Lower lobe of right lung (tissue), 2 donors: ENCODE measurements at regions not wholly inside any gene's neighbourhood (a gene's known extent, or its start where the extent isn't known, plus 50 kb on each side); places are given as distances from the start of the nearest gene placed in this dataset.
A peak's percentile ranks its signal among the peaks of the same experiment; 100 is the strongest.

Source experiments
- ATAC-seq, 2 donors: fragments of 200-7000 bp; cut with Tn5 transposase; one replicate each; pipeline ENCODE4 v1.9.1; 2020 to 2022; ENCODE audit warnings: mild to moderate bottlenecking in 2 of 2, moderate library complexity in 2 of 2
- DNase-seq: peaks from one replicate; pipeline ENCODE4 v3.0.0-alpha.2; 2020
- H3K27ac ChIP-seq: fragments of 200-600 bp; one replicate; pipeline ENCODE4 v1.8.0; 2022
- H3K27me3 ChIP-seq: fragments of 200-600 bp; one replicate; pipeline ENCODE4 v1.8.0; 2022; ENCODE audit warnings: low read depth
- H3K36me3 ChIP-seq: fragments of 200-600 bp; one replicate; pipeline ENCODE4 v1.8.0; 2022; ENCODE audit warnings: mild to moderate bottlenecking
- H3K4me1 ChIP-seq: fragments of 200-600 bp; one replicate; pipeline ENCODE4 v1.8.0; 2022
- H3K4me3 ChIP-seq: fragments of 200-600 bp; one replicate; pipeline ENCODE4 v1.8.0; 2022; ENCODE audit warnings: mild to moderate bottlenecking
- H3K9me3 ChIP-seq: fragments of 200-600 bp; one replicate; pipeline ENCODE4 v1.8.0; 2022
- intact Hi-C: fragments of 100-400 bp; cut with DNase I; formaldehyde crosslinking; loops from one replicate; pipeline ENCODE4 v1.11.0; 2022
- TF ChIP-seq, protein P1 (sequence below): fragments of 200-600 bp; IDR thresholded peaks from one replicate; pipeline ENCODE4 v1.8.0; 2022; ENCODE audit warnings: antibody characterized with exemption, mild to moderate bottlenecking
- donor health status: DM: no; HTN: yes; CAD: no; lungs with severe emphysema.

DNA sequence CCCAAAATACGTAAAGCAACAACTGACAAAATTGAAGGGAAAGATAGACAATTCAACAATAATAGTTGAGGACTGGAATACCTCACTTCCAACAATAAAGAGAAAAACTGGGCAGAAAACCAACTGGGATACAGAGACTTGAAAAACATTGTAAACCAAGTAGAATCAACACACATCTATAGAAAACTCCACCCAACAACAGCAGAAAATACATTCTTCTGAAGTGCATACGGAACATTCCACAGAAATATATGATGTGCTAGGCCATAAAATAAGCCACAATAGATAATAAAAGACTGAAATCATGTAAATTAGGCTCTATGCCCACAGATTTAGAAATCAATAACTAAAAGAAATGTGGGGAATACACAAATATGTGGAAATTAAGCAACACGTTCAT, 98.4 kb upstream of the THBS1 start:
- intact Hi-C loops, result no loop called here
- no peaks in the 10 kb centered on the region for H3K36me3 ChIP-seq
- no peaks in the 10 kb centered on the region for H3K9me3 ChIP-seq
- H3K4me1 ChIP-seq, result no peaks in the 10 kb centered on the region
- H3K27ac ChIP-seq, result no peak overlapping the region
- no peak overlapping the region for H3K4me3 ChIP-seq
- no peak for DNase-seq
- ATAC-seq, result no peak
- TF ChIP-seq, protein P1, sequence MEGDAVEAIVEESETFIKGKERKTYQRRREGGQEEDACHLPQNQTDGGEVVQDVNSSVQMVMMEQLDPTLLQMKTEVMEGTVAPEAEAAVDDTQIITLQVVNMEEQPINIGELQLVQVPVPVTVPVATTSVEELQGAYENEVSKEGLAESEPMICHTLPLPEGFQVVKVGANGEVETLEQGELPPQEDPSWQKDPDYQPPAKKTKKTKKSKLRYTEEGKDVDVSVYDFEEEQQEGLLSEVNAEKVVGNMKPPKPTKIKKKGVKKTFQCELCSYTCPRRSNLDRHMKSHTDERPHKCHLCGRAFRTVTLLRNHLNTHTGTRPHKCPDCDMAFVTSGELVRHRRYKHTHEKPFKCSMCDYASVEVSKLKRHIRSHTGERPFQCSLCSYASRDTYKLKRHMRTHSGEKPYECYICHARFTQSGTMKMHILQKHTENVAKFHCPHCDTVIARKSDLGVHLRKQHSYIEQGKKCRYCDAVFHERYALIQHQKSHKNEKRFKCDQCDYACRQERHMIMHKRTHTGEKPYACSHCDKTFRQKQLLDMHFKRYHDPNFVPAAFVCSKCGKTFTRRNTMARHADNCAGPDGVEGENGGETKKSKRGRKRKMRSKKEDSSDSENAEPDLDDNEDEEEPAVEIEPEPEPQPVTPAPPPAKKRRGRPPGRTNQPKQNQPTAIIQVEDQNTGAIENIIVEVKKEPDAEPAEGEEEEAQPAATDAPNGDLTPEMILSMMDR, result no peak
- no peaks in the 10 kb centered on the region for H3K27me3 ChIP-seq

DNA sequence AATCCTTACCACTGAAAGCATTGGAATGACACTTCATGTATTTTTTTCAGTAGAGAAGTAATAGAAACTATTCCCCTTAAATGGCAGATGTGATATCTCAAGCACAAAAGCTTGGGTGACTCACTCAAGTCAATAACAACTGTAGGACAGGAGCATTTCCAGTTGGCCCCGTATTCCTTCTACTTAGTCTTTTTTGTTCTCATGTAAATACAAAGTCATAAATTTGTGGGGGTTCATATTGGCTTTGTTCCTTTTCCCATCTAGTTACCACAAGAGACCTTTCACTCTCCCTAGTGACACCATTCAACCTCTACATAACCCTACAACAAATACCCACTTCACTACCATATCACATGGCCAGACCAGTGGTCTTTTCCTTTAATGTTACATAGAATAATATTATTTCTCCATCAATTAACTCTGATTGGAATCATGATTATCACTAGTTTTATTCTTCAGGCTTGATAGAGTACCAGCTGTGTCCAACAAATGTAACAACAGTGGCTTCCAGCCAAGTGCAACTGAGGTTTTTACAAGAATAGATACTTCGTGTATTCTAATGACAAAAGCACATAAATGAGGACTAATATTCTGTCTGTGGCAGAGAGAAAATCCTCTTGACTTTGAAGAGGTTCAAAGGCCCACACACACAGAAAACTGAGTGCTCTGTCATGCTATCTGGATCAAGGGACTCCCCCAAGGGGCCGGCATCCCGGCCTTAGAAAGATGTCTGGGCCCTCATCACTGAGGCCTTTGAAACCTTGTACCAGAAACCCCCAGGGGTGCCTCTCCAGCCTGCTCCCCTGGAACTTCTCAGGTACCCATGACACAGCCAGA, 94.0 kb upstream of the THBS1 start:
- no peak for DNase-seq
- peak in 1 of 2 donors; percentile 24 for ATAC-seq
- Histone ChIP-seq H3K36me3 (no peaks in the 10 kb centered on the region), H3K4me3 (no peak overlapping the region), H3K27me3 (no peaks in the 10 kb centered on the region), H3K9me3 (no peaks in the 10 kb centered on the region), H3K4me1 (no peaks in the 10 kb centered on the region), H3K27ac (no peak overlapping the region)
- intact Hi-C loops, result no loop called here
- TF ChIP-seq, protein P1, result no peak

DNA sequence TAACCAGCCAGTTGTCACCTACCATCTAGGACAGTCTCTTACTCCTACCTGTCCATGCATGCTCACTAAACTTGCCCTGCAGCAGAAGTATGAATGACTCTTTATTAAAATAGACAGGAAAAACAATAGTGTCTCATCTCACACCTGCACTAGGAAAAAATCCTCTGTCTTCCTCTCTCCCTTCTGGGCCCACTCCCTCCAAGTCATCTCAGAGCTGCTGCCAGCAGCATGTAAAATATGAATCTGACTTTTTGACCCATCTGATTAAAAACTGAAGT, 93.5 kb upstream of the THBS1 start:
- Histone ChIP-seq H3K9me3 (no peaks in the 10 kb centered on the region), H3K4me3 (no peak overlapping the region), H3K4me1 (no peaks in the 10 kb centered on the region), H3K27me3 (no peaks in the 10 kb centered on the region), H3K27ac (no peak overlapping the region), H3K36me3 (no peaks in the 10 kb centered on the region)
- no peak for ATAC-seq
- TF ChIP-seq, protein P1, result no peak
- no peak for DNase-seq
- intact Hi-C loops, result no loop called here

DNA sequence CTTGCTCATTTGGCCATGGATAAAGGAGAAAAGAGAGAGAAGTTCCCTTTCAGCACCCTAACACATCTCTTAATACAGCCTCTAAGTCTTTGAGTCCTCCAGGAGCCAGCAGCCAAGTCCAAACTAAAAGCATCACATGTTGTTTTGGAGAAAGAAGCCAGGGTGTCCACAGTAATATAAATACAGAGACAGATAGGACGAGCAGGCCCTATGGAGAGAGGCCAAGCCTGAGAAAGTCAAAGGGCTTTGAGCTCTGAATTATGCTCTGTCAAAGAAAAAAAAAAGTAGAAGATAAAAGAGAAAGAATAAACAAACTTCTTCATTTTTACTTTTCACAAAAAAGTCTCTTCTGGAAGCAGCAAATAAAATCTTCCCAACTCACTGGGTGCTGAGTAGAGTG, 92.4 kb upstream of the THBS1 start:
- no peak overlapping the region for H3K4me3 ChIP-seq
- TF ChIP-seq, protein P1, result no peak
- no peaks in the 10 kb centered on the region for H3K36me3 ChIP-seq
- DNase-seq (no peak), ATAC-seq (peak; percentile 40 to 46)
- H3K27ac ChIP-seq, result no peak overlapping the region
- H3K4me1 ChIP-seq, result peaks cover under 1% of the 10 kb centered on the region
- no peaks in the 10 kb centered on the region for H3K9me3 ChIP-seq
- no peaks in the 10 kb centered on the region for H3K27me3 ChIP-seq
- intact Hi-C loops, result no loop called here

DNA sequence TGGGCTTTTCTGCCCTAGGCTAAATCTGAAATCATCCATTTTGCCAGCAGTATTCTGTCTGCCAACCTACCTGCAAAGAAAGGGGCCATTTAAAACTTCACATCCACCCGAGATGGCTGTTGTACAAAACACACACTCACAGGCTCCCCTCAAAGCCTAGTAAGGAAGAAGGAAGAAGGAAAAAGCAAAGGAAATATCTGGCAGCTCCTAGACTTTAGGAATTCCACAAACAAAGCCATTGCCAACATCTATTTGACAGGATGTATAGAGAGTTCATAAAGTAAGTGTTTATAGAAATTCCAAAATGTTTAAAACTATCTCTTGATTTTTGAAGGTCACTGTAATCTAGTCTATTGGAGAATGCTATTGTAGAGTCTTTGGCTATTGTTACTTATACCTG, 91.9 kb upstream of the THBS1 start:
- TF ChIP-seq, protein P1, result no peak
- Histone ChIP-seq H3K27ac (no peak overlapping the region), H3K9me3 (no peaks in the 10 kb centered on the region), H3K36me3 (no peaks in the 10 kb centered on the region), H3K4me3 (no peak overlapping the region), H3K4me1 (peaks cover 4% of the 10 kb centered on the region), H3K27me3 (no peaks in the 10 kb centered on the region)
- no peak for DNase-seq
- ATAC-seq, result no peak
- intact Hi-C loops, result no loop called here
